GM23338 (cell line): ENCODE measurements at regions not wholly inside any gene's neighbourhood (a gene's known extent, or its start where the extent isn't known, plus 50 kb on each side); places are given as distances from the start of the nearest gene placed in this dataset.

Experiments
- ATAC-seq: fragments of 200-7000 bp; cut with Tn5 transposase; 3 replicates; pipeline ENCODE4 v1.9.1; 2020
- DNase-seq: peaks from one replicate; pipeline ENCODE4 v3.0.0-alpha.2; 2015; ENCODE audit warnings: low spot score
- H2AFZ ChIP-seq: fragments of 200-600 bp; sonication (generic); 2 replicates; pipeline ENCODE4 v1.8.0; 2016; ENCODE audit warnings: antibody characterized with exemption, mild to moderate bottlenecking, moderate library complexity
- H3F3A ChIP-seq: fragments of 200-600 bp; sonication (generic); replicated peaks from 2 replicates; pipeline ENCODE4 v1.8.0; 2017; ENCODE audit warnings: antibody characterized with exemption, mixed run types, low read depth
- H3K27ac ChIP-seq: fragments of 200-600 bp; sonication (generic); 2 replicates; pipeline ENCODE4 v1.6.1; 2016; ENCODE audit warnings: low read depth
- H3K27me3 ChIP-seq: fragments of 200-600 bp; sonication (generic); 2 replicates; pipeline ENCODE4 v1.8.0; 2016; ENCODE audit warnings: mild to moderate bottlenecking, mixed run types, moderate library complexity; ENCODE audit not compliant: insufficient read depth
- H3K36me3 ChIP-seq: fragments of 200-600 bp; sonication (generic); 2 replicates; pipeline ENCODE4 v1.8.0; 2016; ENCODE audit warnings: mild to moderate bottlenecking; ENCODE audit not compliant: insufficient read depth
- H3K4me1 ChIP-seq: fragments of 200-600 bp; sonication (generic); 2 replicates; pipeline ENCODE4 v1.8.0; 2016; ENCODE audit warnings: mild to moderate bottlenecking, moderate library complexity; ENCODE audit not compliant: insufficient read depth
- H3K4me2 ChIP-seq: fragments of 200-600 bp; sonication (generic); 2 replicates; pipeline ENCODE4 v1.7.1; 2017; ENCODE audit warnings: mixed run types
- H3K4me3 ChIP-seq: fragments of 200-600 bp; sonication (generic); 2 replicates; pipeline ENCODE4 v1.6.1; 2016; ENCODE audit warnings: mixed run types
- H3K79me2 ChIP-seq: fragments of 200-600 bp; sonication (generic); replicated peaks from 2 replicates; pipeline ENCODE4 v1.8.0; 2017; ENCODE audit warnings: mild to moderate bottlenecking; ENCODE audit not compliant: insufficient read depth
- H3K9me2 ChIP-seq: fragments of 200-600 bp; sonication (generic); 2 replicates; pipeline ENCODE4 v1.8.0; 2017; ENCODE audit not compliant: insufficient read depth
- H4K20me1 ChIP-seq: fragments of 200-600 bp; sonication (generic); replicated peaks from 2 replicates; pipeline ENCODE4 v1.8.0; 2017; ENCODE audit warnings: mild to moderate bottlenecking; ENCODE audit not compliant: insufficient read depth
- H3K27ac Mint-ChIP-seq: 2 replicates; pipeline ENCODE4 v1.8.0; 2020; ENCODE audit warnings: inconsistent platforms, mild to moderate bottlenecking, moderate library complexity, mixed read lengths
- H3K27me3 Mint-ChIP-seq: 3 replicates; pipeline ENCODE4 v1.8.0; 2022; ENCODE audit warnings: low read depth, mild to moderate bottlenecking, moderate library complexity, mixed read lengths, inconsistent platforms; ENCODE audit not compliant: insufficient read depth, poor library complexity
- H3K36me3 Mint-ChIP-seq: 3 replicates; pipeline ENCODE4 v1.8.0; 2021; ENCODE audit warnings: low read depth, mild to moderate bottlenecking, inconsistent platforms, moderate library complexity, mixed read lengths
- H3K4me1 Mint-ChIP-seq: 3 replicates; pipeline ENCODE4 v1.8.0; 2020; ENCODE audit warnings: mild to moderate bottlenecking, inconsistent platforms, mixed read lengths
- H3K4me3 Mint-ChIP-seq: 3 replicates; pipeline ENCODE4 v1.8.0; 2021; ENCODE audit warnings: moderate library complexity, mild to moderate bottlenecking, inconsistent platforms, mixed read lengths
- H3K9me3 Mint-ChIP-seq: 3 replicates; pipeline ENCODE4 v1.8.0; 2020; ENCODE audit warnings: moderate library complexity, mild to moderate bottlenecking, inconsistent platforms, mixed read lengths
- CREB1 ChIP-seq: fragments of 250-450 bp; sonication (Bioruptor Pico); IDR thresholded peaks from 2 replicates; pipeline ENCODE4 v1.5.0; 2020; ENCODE audit warnings: low read depth, mild to moderate bottlenecking, moderate library complexity
- CTCF ChIP-seq, 2 experiments: fragments of 200-600 bp in 1 of 2; sonication (generic) in 1 of 2; conservative IDR thresholded peaks; 2 replicates each; pipeline versions ENCODE4 v1.5.1 to v1.6.1; 2016 to 2017; ENCODE audit warnings: antibody characterized with exemption in 2 of 2, low read depth in 2 of 2, mild to moderate bottlenecking in 2 of 2, moderate library complexity in 1 of 2
- ETS1 ChIP-seq: IDR thresholded peaks from 2 replicates; pipeline ENCODE4 v1.6.1; 2016; ENCODE audit warnings: antibody characterized with exemption
- EZH2 ChIP-seq: fragments of 200-600 bp; sonication (generic); IDR thresholded peaks from one replicate; pipeline ENCODE4 v1.8.0; 2017; ENCODE audit warnings: antibody characterized with exemption, mild to moderate bottlenecking, low read depth; ENCODE audit not compliant: unreplicated experiment
- JUNB ChIP-seq: IDR thresholded peaks from one replicate; pipeline ENCODE4 v1.6.1; 2016; ENCODE audit warnings: antibody characterized with exemption; ENCODE audit not compliant: unreplicated experiment
- POLR2AphosphoS5 ChIP-seq: IDR thresholded peaks from 2 replicates; pipeline ENCODE4 v1.6.1; 2016; ENCODE audit warnings: antibody characterized with exemption, low read depth
- STAT1 ChIP-seq: IDR thresholded peaks from one replicate; pipeline ENCODE4 v1.6.1; 2016; ENCODE audit warnings: antibody characterized with exemption; ENCODE audit not compliant: unreplicated experiment
- ZNF331 ChIP-seq: fragments of 250-450 bp; sonication (Bioruptor Pico); IDR thresholded peaks from 2 replicates; pipeline ENCODE4 v1.5.0; 2020; ENCODE audit warnings: low read depth, mild to moderate bottlenecking, moderate library complexity
- ZNF462 ChIP-seq: fragments of 250-450 bp; sonication (Bioruptor Pico); IDR thresholded peaks from 2 replicates; pipeline ENCODE4 v1.5.0; 2020; ENCODE audit warnings: mild to moderate bottlenecking, moderate library complexity

- no peaks in the 10 kb centered on the region for H3K27me3 Mint-ChIP-seq
- Histone ChIP-seq H3K4me2 (no peak overlapping the region), H3K9me2 (no peaks in the 10 kb centered on the region), H4K20me1 (no peaks in the 10 kb centered on the region), H3K36me3 (no peaks in the 10 kb centered on the region), H3K4me3 (no peak overlapping the region), H3K4me1 (no peaks in the 10 kb centered on the region), H3K27me3 (no peaks in the 10 kb centered on the region), H3F3A (no peaks in the 10 kb centered on the region), H3K27ac (no peak overlapping the region), H3K79me2 (no peaks in the 10 kb centered on the region), H2AFZ (no peak overlapping the region)
- no peaks in the 10 kb centered on the region for H3K36me3 Mint-ChIP-seq
- H3K4me3 Mint-ChIP-seq = no peak overlapping the region
- H3K9me3 Mint-ChIP-seq = no peaks in the 10 kb centered on the region
- no peak for ATAC-seq
- no peak for DNase-seq
- H3K27ac Mint-ChIP-seq = no peak overlapping the region
- TF ChIP-seq CTCF (conservative IDR thresholded peaks at IDR 0.05; ENCODE audit: low read depth in 2 of 2) (no peak), CREB1 (CRISPR knock-in tag) (no peak), ETS1 (no peak), EZH2 (no peak), JUNB (no peak), ZNF331 (CRISPR knock-in tag) (no peak), STAT1 (no peak), POLR2AphosphoS5 (no peak), ZNF462 (CRISPR knock-in tag) (no peak)
- no peaks in the 10 kb centered on the region for H3K4me1 Mint-ChIP-seq
Measured at GRCh38 chr1:199058281-199058680, 419.4 kb downstream of the PTPRC start.
